IPS-NIHi11 (cell line): ENCODE measurements at regions not wholly inside any gene's neighbourhood (a gene's known extent, or its start where the extent isn't known, plus 50 kb on each side); places are given as distances from the start of the nearest gene placed in this dataset.

Experiments used
- DNase-seq: peaks from one replicate; pipeline ENCODE4 v3.0.0; 2012; ENCODE audit warnings: mixed read lengths, low spot score

GRCh38 chrX:7789200-7789599 is 53.8 kb upstream of the VCX start:
- DNase-seq, result no peak

GRCh38 chrX:7788334-7788733 is 54.6 kb upstream of the VCX start:
- no peak for DNase-seq

GRCh38 chrX:7787714-7788113 is 55.3 kb upstream of the VCX start:
- DNase-seq, result no peak

GRCh38 chrX:7784580-7784979 is 58.4 kb upstream of the VCX start:
- DNase-seq, result no peak

GRCh38 chrX:7779644-7780043 is 63.3 kb upstream of the VCX start:
- DNase-seq, result no peak

GRCh38 chrX:7775987-7776386 is 67.0 kb upstream of the VCX start:
- no peak for DNase-seq

- no peak for DNase-seq
Observed at GRCh38 chrX:7771788-7772438, 71.1 kb upstream of the VCX start.

GRCh38 chrX:7759830-7760229 is 83.1 kb upstream of the VCX start:
- no peak for DNase-seq

- no peak for DNase-seq
Observed at GRCh38 chrX:7746856-7747255, 96.1 kb upstream of the VCX start.

- DNase-seq, result no peak
Observed at GRCh38 chrX:7730071-7730470, 112.9 kb upstream of the VCX start.

GRCh38 chrX:7720519-7720918 is 122.5 kb upstream of the VCX start:
- no peak for DNase-seq

- no peak for DNase-seq
Observed at GRCh38 chrX:7714351-7714750, 128.6 kb upstream of the VCX start.

GRCh38 chrX:7711167-7711566 is 131.8 kb upstream of the VCX start:
- no peak for DNase-seq

GRCh38 chrX:7709845-7710244 is 133.1 kb upstream of the VCX start:
- DNase-seq, result no peak

- no peak for DNase-seq
Observed at GRCh38 chrX:7706032-7706431, 136.9 kb upstream of the VCX start.

- no peak for DNase-seq
Observed at GRCh38 chrX:7704205-7704604, 138.8 kb upstream of the VCX start.

- no peak for DNase-seq
Observed at GRCh38 chrX:7698248-7698647, 144.7 kb upstream of the VCX start.

GRCh38 chrX:7690842-7691241 is 152.1 kb upstream of the VCX start:
- peak; percentile 29 for DNase-seq

- DNase-seq, result no peak
Observed at GRCh38 chrX:7689791-7690412, 153.1 kb upstream of the VCX start.

GRCh38 chrX:7680181-7680580 is 162.8 kb upstream of the VCX start:
- DNase-seq, result no peak

- no peak for DNase-seq
Observed at GRCh38 chrX:7654316-7654715, 188.7 kb upstream of the VCX start.

GRCh38 chrX:7647831-7648230 is 195.1 kb upstream of the VCX start:
- DNase-seq, result no peak

GRCh38 chrX:7641141-7641540 is 201.8 kb upstream of the VCX start:
- DNase-seq, result no peak

- DNase-seq, result no peak
Observed at GRCh38 chrX:7640392-7640791, 202.6 kb upstream of the VCX start.
